ENCODE measurements at regions not wholly inside any gene's neighbourhood (a gene's known extent, or its start where the extent isn't known, plus 50 kb on each side); places are given as distances from the start of the nearest gene placed in this dataset.

- no peak for DNase-seq
Measured at GRCh38 chr2:134148843-134149472, 104.9 kb upstream of the MGAT5 start.

DNA sequence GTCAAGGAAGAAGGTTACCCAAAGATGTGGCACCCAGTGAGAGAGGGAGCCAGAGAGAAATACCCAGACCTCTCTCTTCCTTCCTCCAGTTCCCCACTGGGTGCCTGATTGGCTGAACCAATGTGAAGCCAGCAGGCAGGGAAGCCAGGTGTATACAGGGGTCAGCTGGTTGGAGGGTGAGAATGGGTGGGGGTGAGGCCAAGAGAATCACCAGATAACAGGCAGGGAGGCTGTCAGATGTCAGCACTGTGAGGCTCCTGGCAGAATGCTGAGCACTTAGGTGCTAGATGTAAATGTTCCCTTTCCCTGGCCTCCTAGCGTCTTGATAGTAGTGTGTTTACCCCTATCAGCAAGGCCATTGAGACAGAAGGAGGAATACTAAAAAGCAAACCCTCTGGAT is 104.0 kb upstream of the MGAT5 start:
- DNase-seq: no peak

- no peak for DNase-seq
Measured at GRCh38 chr2:134150760-134151159, 103.1 kb upstream of the MGAT5 start.

GRCh38 chr2:134152045-134153010 is 101.5 kb upstream of the MGAT5 start:
- DNase-seq: no peak

GRCh38 chr2:134153294-134153880 is 100.5 kb upstream of the MGAT5 start:
- peak; percentile 38 for DNase-seq

DNA sequence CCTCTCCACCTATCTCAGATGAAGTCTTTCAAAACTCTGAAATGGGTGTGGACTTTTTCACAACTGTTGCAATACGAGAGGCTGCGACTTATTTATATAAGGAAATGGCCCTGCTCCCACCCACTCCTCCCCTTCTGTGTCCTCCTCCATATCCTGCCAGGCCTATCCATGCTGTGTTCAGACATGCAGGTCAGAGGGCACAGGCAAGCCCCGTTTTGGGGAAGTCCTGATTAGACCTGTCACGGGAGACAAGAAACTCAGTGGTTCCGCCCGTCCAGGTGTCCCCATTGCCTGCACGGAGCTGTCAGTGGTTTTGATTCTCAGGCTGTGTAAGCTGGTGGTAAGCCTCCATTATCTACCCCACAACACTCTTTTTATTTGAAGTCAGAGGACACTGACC is 99.6 kb upstream of the MGAT5 start:
- no peak for DNase-seq

GRCh38 chr2:134155134-134155533 is 98.7 kb upstream of the MGAT5 start:
- no peak for DNase-seq

DNA sequence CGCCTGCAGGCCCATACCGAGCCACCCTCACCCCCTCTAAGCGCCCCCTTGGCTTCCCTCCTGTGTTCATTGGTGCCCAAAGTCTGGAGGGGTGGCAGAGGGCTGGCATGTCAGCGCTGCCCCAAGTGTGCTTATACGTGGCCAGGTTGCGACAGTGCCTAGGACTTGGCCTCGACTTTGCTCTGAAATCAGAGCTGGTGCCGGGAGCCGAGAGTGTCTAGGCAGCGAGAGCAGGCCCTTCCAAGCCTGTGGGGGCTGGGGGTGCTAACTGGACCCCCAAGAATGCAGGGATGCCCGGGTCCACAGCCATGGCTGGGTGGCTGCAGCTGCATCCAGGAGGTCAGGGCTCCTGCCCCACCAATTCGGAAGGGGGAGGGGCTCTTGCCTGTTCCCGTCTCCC is 95.6 kb upstream of the MGAT5 start:
- DNase-seq: no peak

GRCh38 chr2:134161170-134161547 is 92.7 kb upstream of the MGAT5 start:
- no peak for DNase-seq

- DNase-seq: no peak
Measured at GRCh38 chr2:134163336-134163735, 90.5 kb upstream of the MGAT5 start.

- no peak for DNase-seq
Measured at GRCh38 chr2:134164306-134164705, 89.6 kb upstream of the MGAT5 start.

GRCh38 chr2:134167015-134167414 is 86.9 kb upstream of the MGAT5 start:
- no peak for DNase-seq

GRCh38 chr2:134169788-134170187 is 84.1 kb upstream of the MGAT5 start:
- DNase-seq: no peak

DNA sequence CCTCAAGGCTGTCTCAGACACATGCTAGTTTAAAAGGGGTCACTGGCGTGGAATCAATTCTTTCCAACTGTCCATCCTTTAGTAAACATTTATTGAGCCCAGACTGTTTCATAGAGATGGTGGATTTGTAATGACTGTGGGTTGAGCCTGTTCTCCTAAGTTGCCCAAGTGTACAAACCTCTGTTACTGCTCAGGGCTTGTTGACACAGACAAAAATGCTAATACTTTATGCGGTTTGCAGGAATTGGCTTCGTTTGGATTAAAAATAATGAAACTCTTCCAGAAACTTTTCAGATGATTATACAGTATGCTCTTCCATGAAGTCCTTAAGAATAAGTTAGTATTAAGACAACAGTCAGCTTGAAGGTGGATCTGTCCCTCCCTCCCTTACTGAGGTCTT is 83.6 kb upstream of the MGAT5 start:
- no peak for DNase-seq

GRCh38 chr2:134170700-134171099 is 83.2 kb upstream of the MGAT5 start:
- no peak for DNase-seq

GRCh38 chr2:134173338-134174016 is 80.4 kb upstream of the MGAT5 start:
- peak; percentile 16 for DNase-seq

DNA sequence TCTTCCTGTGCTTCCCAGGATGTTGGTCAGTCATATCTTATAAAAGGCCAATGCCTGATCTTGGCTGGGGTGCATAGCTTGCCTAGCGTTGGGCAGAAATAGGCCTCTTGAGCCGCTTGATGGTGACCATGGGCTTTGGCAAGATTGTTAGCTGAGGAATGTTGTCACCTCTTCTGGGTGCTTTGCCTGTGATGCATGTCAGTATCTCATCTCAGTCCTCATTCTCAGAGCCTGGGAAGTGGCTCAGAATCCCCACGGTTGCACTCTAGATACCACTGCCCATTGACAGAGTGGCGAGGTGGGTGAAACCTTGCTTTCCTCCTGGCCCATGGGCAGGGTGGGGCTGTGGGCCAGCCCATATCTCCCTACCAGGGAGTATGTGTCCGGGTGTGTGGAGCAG is 79.2 kb upstream of the MGAT5 start:
- DNase-seq: no peak

- DNase-seq: no peak
Measured at GRCh38 chr2:134175834-134176233, 78.0 kb upstream of the MGAT5 start.

- no peak for DNase-seq
Measured at GRCh38 chr2:134177351-134177931, 76.4 kb upstream of the MGAT5 start.

DNA sequence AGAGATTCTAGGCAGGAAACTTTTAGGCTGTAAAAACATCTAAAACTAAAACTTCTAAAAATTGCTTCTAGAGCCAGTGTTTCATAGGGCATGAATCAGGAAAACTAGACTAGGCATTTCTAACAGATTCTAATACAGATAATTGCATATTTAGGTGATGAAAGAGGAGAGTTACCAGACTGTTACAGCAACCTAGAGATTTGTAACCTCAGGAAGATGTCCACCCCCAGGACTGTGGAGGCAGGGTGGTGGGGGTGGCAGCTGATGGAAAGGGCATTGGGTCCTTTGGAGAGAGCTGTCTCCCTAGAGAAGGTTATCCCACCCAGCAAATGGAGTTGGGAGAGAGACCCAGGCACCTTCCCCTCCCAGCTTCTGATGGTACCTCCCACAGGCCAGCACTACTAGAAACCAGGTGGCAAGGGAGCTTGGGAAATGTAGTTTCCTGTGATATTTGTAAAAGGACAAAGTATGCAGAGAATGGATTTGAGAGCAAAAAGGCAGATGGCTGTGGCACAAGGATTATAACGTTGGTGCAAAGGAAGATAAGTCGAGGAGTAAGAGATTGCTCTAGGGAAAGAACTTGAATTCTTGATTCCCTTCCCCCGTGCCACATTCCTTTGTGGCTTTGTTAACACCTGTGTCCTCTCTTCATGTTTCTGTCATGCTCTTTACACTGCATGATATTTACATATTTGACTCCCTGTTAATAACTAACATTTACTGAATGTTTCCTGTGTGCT is 75.6 kb upstream of the MGAT5 start:
- DNase-seq: no peak

DNA sequence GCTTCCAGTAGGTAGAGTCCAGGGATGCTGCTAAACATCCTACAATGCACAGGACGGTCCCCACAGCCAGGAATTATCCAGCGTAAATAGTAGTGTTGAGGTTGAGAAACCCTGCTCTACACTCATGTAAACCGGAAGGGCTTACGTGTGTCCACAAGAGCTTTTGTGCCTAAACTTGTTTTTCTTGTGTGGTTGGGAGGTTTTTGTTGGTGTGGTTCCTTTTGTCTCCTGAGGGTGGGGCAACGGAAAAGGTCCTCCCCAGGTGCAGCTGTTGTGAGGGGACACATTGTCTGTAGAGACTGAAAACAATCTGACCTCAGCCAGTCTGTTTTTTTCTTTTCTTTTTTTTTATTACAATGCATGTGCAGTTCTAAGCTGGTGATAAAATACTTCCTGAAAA is 72.7 kb upstream of the MGAT5 start:
- no peak for DNase-seq

- no peak for DNase-seq
Measured at GRCh38 chr2:134183679-134184078, 70.2 kb upstream of the MGAT5 start.
